Thyroid gland (tissue), 4 donors: ENCODE measurements at regions not wholly inside any gene's neighbourhood (a gene's known extent, or its start where the extent isn't known, plus 50 kb on each side); places are given as distances from the start of the nearest gene placed in this dataset.

Experiments used
- POLR2A ChIP-seq, 2 donors: fragments of 450-650 bp; IDR thresholded peaks; one replicate each; pipeline ENCODE4 v1.6.1; 2017; ENCODE audit warnings: antibody characterized with exemption in 2 of 2, mild to moderate bottlenecking in 2 of 2, moderate library complexity in 1 of 2
- TF ChIP-seq, protein P1 (sequence below), 6 experiments: fragments of 200-600 bp in 3 of 6; fragments of 450-650 bp in 3 of 6; sonication (generic) in 3 of 6; IDR thresholded peaks; one replicate each; pipeline ENCODE4 v1.5.1; 2016 to 2019; ENCODE audit warnings: antibody characterized with exemption in 6 of 6, mild to moderate bottlenecking in 2 of 6, inconsistent platforms in 1 of 6, moderate library complexity in 1 of 6

DNA sequence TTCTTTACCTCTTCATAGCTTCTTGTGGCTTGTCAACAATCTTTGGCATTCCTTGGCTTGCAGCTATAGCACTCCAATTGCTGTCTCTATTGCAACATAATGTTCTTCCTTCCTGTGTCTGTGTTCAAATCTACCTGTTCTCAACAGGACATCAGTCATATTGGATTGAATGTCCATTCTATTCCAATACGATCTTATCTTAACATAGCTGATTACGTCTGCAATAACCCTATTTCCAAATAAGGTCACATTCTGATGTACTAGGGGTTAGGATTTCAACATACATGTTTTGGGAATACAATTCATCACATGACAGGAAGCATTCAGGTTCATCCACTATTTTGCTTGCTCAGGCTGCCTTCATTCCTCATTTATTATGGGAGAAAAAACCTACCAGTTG lies 684.4 kb upstream of the CITED2 start:
- TF ChIP-seq, protein P1, sequence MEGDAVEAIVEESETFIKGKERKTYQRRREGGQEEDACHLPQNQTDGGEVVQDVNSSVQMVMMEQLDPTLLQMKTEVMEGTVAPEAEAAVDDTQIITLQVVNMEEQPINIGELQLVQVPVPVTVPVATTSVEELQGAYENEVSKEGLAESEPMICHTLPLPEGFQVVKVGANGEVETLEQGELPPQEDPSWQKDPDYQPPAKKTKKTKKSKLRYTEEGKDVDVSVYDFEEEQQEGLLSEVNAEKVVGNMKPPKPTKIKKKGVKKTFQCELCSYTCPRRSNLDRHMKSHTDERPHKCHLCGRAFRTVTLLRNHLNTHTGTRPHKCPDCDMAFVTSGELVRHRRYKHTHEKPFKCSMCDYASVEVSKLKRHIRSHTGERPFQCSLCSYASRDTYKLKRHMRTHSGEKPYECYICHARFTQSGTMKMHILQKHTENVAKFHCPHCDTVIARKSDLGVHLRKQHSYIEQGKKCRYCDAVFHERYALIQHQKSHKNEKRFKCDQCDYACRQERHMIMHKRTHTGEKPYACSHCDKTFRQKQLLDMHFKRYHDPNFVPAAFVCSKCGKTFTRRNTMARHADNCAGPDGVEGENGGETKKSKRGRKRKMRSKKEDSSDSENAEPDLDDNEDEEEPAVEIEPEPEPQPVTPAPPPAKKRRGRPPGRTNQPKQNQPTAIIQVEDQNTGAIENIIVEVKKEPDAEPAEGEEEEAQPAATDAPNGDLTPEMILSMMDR (IDR thresholded peaks at IDR 0.05) = no peak
- no peak for TF ChIP-seq POLR2A (IDR thresholded peaks at IDR 0.05)
